Endothelial cell of umbilical vein (primary cell): ENCODE measurements at regions not wholly inside any gene's neighbourhood (a gene's known extent, or its start where the extent isn't known, plus 50 kb on each side); places are given as distances from the start of the nearest gene placed in this dataset.

ENCODE experiments used
- BruUV-seq: library from RNA; stranded (reverse); fragments of 400-500 nt; replicated peaks from 2 replicates; lab custom pipeline; 2021; lab: Mats Ljungman, UMichigan
- CTCF ChIA-PET: fragments of 300-600, 350-600 bp; sonication (Branson Sonifier 250); formaldehyde crosslinking; loops from one replicate; lab custom pipeline; 2021; ENCODE audit warnings: antibody characterized with exemption, inconsistent platforms; lab: Charles Lee
- POLR2A ChIA-PET: fragments of 300-600, 350-600 bp; sonication (Branson Sonifier 250); formaldehyde crosslinking; loops from one replicate; lab custom pipeline; 2021; ENCODE audit warnings: antibody characterized with exemption, inconsistent platforms; lab: Charles Lee
- DNase-seq: peaks from one replicate; pipeline ENCODE4 v3.0.0-alpha.2; 2011; ENCODE audit warnings: low read depth, low spot score
- FAIRE-seq: peaks from 2 replicates; lab custom pipeline; 2011; peaks lifted over from hg19 to GRCh38; lab: Jason Lieb, UNC
- H2AFZ ChIP-seq: 2 replicates; pipeline ENCODE4 v1.6.0; 2012; ENCODE audit warnings: low read depth, low read length, control low read depth, inconsistent platforms
- H3K27ac ChIP-seq: 2 replicates; pipeline ENCODE4 v1.5.1; 2011; ENCODE audit warnings: low read depth, mild to moderate bottlenecking, control low read depth, low read length, moderate library complexity; ENCODE audit not compliant: insufficient read depth
- H3K27me3 ChIP-seq, 2 experiments: 2 replicates each; pipeline versions ENCODE4 v1.6.0 to v1.6.1; 2011; ENCODE audit warnings: low read length in 2 of 2, mixed read lengths in 1 of 2; ENCODE audit not compliant: control insufficient read depth in 2 of 2, insufficient read depth in 2 of 2
- H3K36me3 ChIP-seq, 2 experiments: 2 replicates in 1 of 2; 3 replicates in 1 of 2; pipeline ENCODE4 v1.5.1; 2011; ENCODE audit warnings: low read length in 2 of 2, mild to moderate bottlenecking in 1 of 2, moderate library complexity in 1 of 2; ENCODE audit not compliant: control insufficient read depth in 2 of 2, insufficient read depth in 2 of 2; ENCODE audit errors: extremely low read depth in 1 of 2
- H3K4me1 ChIP-seq: 3 replicates; pipeline ENCODE4 v1.5.1; 2011; ENCODE audit warnings: mild to moderate bottlenecking, low read length; ENCODE audit not compliant: control insufficient read depth, insufficient read depth; ENCODE audit errors: extremely low read depth
- H3K4me2 ChIP-seq: 2 replicates; pipeline ENCODE4 v1.6.1; 2011; ENCODE audit warnings: low read length, control low read depth, mixed read lengths; ENCODE audit not compliant: insufficient read depth
- H3K4me3 ChIP-seq, 3 experiments: fragments of 200-600 bp in 1 of 3; sonication (generic), shearing (Covaris generic) in 1 of 3; replicated peaks in 1 of 3; 2 replicates each; pipeline ENCODE4 v1.5.1; 2011 to 2016; ENCODE audit warnings: control low read depth in 3 of 3, low read length in 3 of 3, mild to moderate bottlenecking in 2 of 3, inconsistent platforms in 1 of 3, low read depth in 1 of 3, moderate library complexity in 1 of 3; ENCODE audit not compliant: insufficient read depth in 1 of 3
- H3K79me2 ChIP-seq: 2 replicates; pipeline ENCODE4 v1.6.0; 2012; ENCODE audit warnings: low read length, inconsistent platforms; ENCODE audit not compliant: control insufficient read depth, insufficient read depth
- H3K9ac ChIP-seq: replicated peaks from 2 replicates; pipeline ENCODE3; 2011; ENCODE audit warnings: low read length, control low read depth; ENCODE audit not compliant: insufficient read depth; ENCODE audit errors: extremely low read depth
- H3K9me1 ChIP-seq: replicated peaks from 3 replicates; pipeline ENCODE4 v1.6.0; 2011; ENCODE audit warnings: mild to moderate bottlenecking, low read length; ENCODE audit not compliant: control insufficient read depth, insufficient read depth; ENCODE audit errors: extremely low read depth
- H3K9me3 ChIP-seq: replicated peaks from 2 replicates; pipeline ENCODE4 v1.5.1; 2012; ENCODE audit warnings: low read length, inconsistent platforms; ENCODE audit not compliant: control insufficient read depth, insufficient read depth
- H4K20me1 ChIP-seq: replicated peaks from 2 replicates; pipeline ENCODE3; 2011; ENCODE audit warnings: mild to moderate bottlenecking, low read length; ENCODE audit not compliant: control insufficient read depth, insufficient read depth; ENCODE audit errors: extremely low read depth
- EZH2 ChIP-seq: IDR thresholded peaks from 2 replicates; pipeline ENCODE4 v1.6.1; 2012; ENCODE audit warnings: borderline replicate concordance, low read depth, mild to moderate bottlenecking, moderate library complexity, low read length, inconsistent platforms; ENCODE audit not compliant: severe bottlenecking
- JUN ChIP-seq: IDR thresholded peaks from 2 replicates; pipeline ENCODE4 v1.6.1; 2011; ENCODE audit warnings: borderline replicate concordance, low read depth; ENCODE audit not compliant: insufficient read length, insufficient read depth
- MYC ChIP-seq: IDR thresholded peaks from one replicate; pipeline ENCODE4 v1.6.1; 2011; ENCODE audit warnings: mild to moderate bottlenecking, low read depth, low read length
- POLR2A ChIP-seq: IDR thresholded peaks from 2 replicates; pipeline ENCODE4 v1.6.1; 2012; ENCODE audit warnings: low read depth, mild to moderate bottlenecking, control low read depth, low read length
- POLR2AphosphoS5 ChIP-seq: IDR thresholded peaks from 2 replicates; pipeline ENCODE4 v1.6.1; 2012; ENCODE audit warnings: low read depth, mild to moderate bottlenecking, control low read depth, low read length, moderate library complexity; ENCODE audit not compliant: insufficient read depth
- dilution Hi-C: fragments of 300-500 bp; cut with MboI; formaldehyde crosslinking; loops from one replicate; pipeline ENCODE4 v1.15.0; 2019; ENCODE audit warnings: low sequenced_read_pairs; ENCODE audit not compliant: extremely low pct_ligation_motif_present
- intact Hi-C: fragments of 100-400 bp; cut with micrococcal nuclease; formaldehyde crosslinking; loops from one replicate; pipeline ENCODE4 v1.10.0; 2022
- TF ChIP-seq, protein P1 (sequence below), 2 donors: IDR thresholded peaks; 1 replicate in 1 of 2; 2 replicates in 1 of 2; pipeline ENCODE4 v1.5.1; 2011; ENCODE audit warnings: low read length in 2 of 2, mild to moderate bottlenecking in 2 of 2, moderate library complexity in 2 of 2, control low read depth in 1 of 2, inconsistent platforms in 1 of 2, low read depth in 1 of 2; ENCODE audit not compliant: insufficient read depth in 1 of 2; ENCODE audit errors: extremely low read depth in 1 of 2
- TF ChIP-seq, protein P2 (sequence below): IDR thresholded peaks from 2 replicates; pipeline ENCODE4 v1.6.1; 2011; ENCODE audit not compliant: insufficient read depth, insufficient read length

GRCh38 chr3:19016851-19017250 is 131.5 kb upstream of the KCNH8 start:
- Histone ChIP-seq H3K4me3 (no peak overlapping the region), H4K20me1 (no peaks in the 10 kb centered on the region), H2AFZ (no peak overlapping the region), H3K9me3 (peaks cover 3% of the 10 kb centered on the region), H3K4me2 (no peak overlapping the region), H3K9me1 (no peaks in the 10 kb centered on the region), H3K79me2 (no peaks in the 10 kb centered on the region), H3K27ac (no peak overlapping the region), H3K36me3 (no peaks in the 10 kb centered on the region), H3K9ac (no peak overlapping the region), H3K4me1 (no peaks in the 10 kb centered on the region), H3K27me3 (no peaks in the 10 kb centered on the region)
- no TSS peak for BruUV-seq
- DNase-seq (no peak), FAIRE-seq (no peak)
- dilution Hi-C loops: no loop called here
- TF ChIP-seq EZH2 (no peak), POLR2A (no peak)
- TF ChIP-seq, protein P1, sequence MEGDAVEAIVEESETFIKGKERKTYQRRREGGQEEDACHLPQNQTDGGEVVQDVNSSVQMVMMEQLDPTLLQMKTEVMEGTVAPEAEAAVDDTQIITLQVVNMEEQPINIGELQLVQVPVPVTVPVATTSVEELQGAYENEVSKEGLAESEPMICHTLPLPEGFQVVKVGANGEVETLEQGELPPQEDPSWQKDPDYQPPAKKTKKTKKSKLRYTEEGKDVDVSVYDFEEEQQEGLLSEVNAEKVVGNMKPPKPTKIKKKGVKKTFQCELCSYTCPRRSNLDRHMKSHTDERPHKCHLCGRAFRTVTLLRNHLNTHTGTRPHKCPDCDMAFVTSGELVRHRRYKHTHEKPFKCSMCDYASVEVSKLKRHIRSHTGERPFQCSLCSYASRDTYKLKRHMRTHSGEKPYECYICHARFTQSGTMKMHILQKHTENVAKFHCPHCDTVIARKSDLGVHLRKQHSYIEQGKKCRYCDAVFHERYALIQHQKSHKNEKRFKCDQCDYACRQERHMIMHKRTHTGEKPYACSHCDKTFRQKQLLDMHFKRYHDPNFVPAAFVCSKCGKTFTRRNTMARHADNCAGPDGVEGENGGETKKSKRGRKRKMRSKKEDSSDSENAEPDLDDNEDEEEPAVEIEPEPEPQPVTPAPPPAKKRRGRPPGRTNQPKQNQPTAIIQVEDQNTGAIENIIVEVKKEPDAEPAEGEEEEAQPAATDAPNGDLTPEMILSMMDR (IDR thresholded peaks at IDR 0.05; ENCODE audit: extremely low read depth in 1 of 2, insufficient read depth in 1 of 2, low read depth in 1 of 2, low read length in 2 of 2): no peak
- intact Hi-C loops: no loop called here
- ChIA-PET CTCF (no interaction called here), POLR2A (no interaction called here)

- Histone ChIP-seq H3K79me2 (no peaks in the 10 kb centered on the region), H3K4me1 (no peaks in the 10 kb centered on the region), H3K4me3 (no peak overlapping the region), H4K20me1 (no peaks in the 10 kb centered on the region), H3K9ac (no peak overlapping the region), H3K9me3 (peaks cover 5% of the 10 kb centered on the region), H3K36me3 (no peaks in the 10 kb centered on the region), H3K27ac (no peak overlapping the region), H2AFZ (no peak overlapping the region), H3K9me1 (no peaks in the 10 kb centered on the region), H3K27me3 (no peaks in the 10 kb centered on the region), H3K4me2 (no peak overlapping the region)
- intact Hi-C loops: no loop called here
- FAIRE-seq (no peak), DNase-seq (no peak)
- no TSS peak for BruUV-seq
- POLR2A ChIA-PET: no interaction called here
- dilution Hi-C loops: no loop called here
- CTCF ChIA-PET: no interaction called here
- no peak for TF ChIP-seq EZH2
- TF ChIP-seq, protein P2, sequence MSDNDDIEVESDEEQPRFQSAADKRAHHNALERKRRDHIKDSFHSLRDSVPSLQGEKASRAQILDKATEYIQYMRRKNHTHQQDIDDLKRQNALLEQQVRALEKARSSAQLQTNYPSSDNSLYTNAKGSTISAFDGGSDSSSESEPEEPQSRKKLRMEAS: no peak
- no peak for TF ChIP-seq MYC
- TF ChIP-seq POLR2AphosphoS5: no peak
- TF ChIP-seq JUN: no peak
- no peak for TF ChIP-seq POLR2A
Measured at GRCh38 chr3:19013879-19014278, 134.4 kb upstream of the KCNH8 start.
